ENCODE measurements at regions not wholly inside any gene's neighbourhood (a gene's known extent, or its start where the extent isn't known, plus 50 kb on each side); places are given as distances from the start of the nearest gene placed in this dataset.

DNA sequence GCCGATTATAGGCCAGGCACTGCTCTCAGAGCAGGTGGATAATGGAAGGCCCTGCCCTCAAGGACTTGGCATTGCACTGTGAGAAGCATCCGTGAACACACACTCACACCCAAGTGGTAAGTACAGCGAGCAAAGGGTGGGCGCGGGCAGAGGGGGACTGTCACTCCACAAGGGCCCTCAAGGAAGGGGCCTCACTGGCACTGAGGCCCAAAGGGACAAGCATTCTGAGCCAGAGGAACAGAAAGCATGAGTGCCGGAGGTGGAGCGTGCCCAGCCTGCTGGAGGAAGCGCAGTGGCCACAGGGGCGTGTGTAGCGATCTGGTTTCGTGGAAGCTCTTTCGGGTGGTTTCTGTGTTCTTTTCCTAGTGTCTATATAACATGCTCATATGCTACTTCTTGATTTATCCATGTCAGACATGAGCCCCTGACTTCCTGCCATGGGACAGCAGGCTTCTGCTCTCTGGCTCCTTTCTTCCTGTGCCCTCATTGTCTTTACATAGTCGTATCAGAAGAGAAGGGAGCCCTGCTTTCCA is 132.7 kb upstream of the ASB18 start:
- TF ChIP-seq, protein P1, sequence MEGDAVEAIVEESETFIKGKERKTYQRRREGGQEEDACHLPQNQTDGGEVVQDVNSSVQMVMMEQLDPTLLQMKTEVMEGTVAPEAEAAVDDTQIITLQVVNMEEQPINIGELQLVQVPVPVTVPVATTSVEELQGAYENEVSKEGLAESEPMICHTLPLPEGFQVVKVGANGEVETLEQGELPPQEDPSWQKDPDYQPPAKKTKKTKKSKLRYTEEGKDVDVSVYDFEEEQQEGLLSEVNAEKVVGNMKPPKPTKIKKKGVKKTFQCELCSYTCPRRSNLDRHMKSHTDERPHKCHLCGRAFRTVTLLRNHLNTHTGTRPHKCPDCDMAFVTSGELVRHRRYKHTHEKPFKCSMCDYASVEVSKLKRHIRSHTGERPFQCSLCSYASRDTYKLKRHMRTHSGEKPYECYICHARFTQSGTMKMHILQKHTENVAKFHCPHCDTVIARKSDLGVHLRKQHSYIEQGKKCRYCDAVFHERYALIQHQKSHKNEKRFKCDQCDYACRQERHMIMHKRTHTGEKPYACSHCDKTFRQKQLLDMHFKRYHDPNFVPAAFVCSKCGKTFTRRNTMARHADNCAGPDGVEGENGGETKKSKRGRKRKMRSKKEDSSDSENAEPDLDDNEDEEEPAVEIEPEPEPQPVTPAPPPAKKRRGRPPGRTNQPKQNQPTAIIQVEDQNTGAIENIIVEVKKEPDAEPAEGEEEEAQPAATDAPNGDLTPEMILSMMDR (IDR thresholded peaks at IDR 0.05; ENCODE audit: unreplicated experiment): no peak
- CTCF ChIA-PET: interaction anchor here (0.7 kb wide), 1 partner anchor 553 kb away, joined by 3 read pairs; no protein-coding TSS in a partner anchor
- intact Hi-C loops (cut with micrococcal nuclease; ENCODE audit: unreplicated experiment): no loop called here
- Mint-ChIP-seq H3K4me3 (ENCODE audit: low read depth, unreplicated experiment) (no peak overlapping the region), H3K4me1 (ENCODE audit: low read depth, unreplicated experiment) (no peaks in the 10 kb centered on the region), H3K9me3 (ENCODE audit: low read depth, unreplicated experiment) (no peaks in the 10 kb centered on the region), H3K27ac (ENCODE audit: unreplicated experiment) (no peak overlapping the region), H3K27me3 (ENCODE audit: unreplicated experiment) (peaks cover 44% of the 10 kb centered on the region), H3K36me3 (ENCODE audit: insufficient read depth, unreplicated experiment) (no peaks in the 10 kb centered on the region)
- no peak for DNase-seq
- no TSS peak for BruUV-seq (replicated peaks)

DNA sequence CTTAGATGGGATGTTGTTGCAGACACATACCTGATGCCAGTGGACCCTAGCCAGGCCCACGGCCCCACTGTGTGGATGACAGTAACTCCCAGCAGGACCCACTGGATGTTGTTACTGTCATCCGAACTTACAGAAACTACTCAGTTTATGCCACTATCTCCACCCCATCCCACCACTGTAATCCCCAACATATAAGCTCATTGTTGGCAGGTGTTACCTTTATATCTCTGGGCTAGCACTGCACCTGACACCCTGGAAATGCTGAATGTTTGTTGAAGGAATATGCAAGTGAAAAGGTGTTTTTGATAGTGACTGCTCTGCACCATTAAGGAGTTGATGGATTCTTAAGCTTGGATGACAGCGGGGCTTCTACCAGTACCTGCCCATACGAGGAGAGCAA is 133.5 kb upstream of the ASB18 start:
- CTCF ChIA-PET: no interaction called here
- Mint-ChIP-seq H3K36me3 (ENCODE audit: insufficient read depth, unreplicated experiment) (no peaks in the 10 kb centered on the region), H3K27me3 (ENCODE audit: unreplicated experiment) (peaks cover 44% of the 10 kb centered on the region), H3K4me1 (ENCODE audit: low read depth, unreplicated experiment) (no peaks in the 10 kb centered on the region), H3K4me3 (ENCODE audit: low read depth, unreplicated experiment) (no peak overlapping the region), H3K9me3 (ENCODE audit: low read depth, unreplicated experiment) (no peaks in the 10 kb centered on the region), H3K27ac (ENCODE audit: unreplicated experiment) (no peak overlapping the region)
- BruUV-seq (replicated peaks): no TSS peak
- intact Hi-C loops (cut with micrococcal nuclease; ENCODE audit: unreplicated experiment): no loop called here
- TF ChIP-seq, protein P1 (IDR thresholded peaks at IDR 0.05; ENCODE audit: unreplicated experiment): no peak
- DNase-seq: no peak

DNA sequence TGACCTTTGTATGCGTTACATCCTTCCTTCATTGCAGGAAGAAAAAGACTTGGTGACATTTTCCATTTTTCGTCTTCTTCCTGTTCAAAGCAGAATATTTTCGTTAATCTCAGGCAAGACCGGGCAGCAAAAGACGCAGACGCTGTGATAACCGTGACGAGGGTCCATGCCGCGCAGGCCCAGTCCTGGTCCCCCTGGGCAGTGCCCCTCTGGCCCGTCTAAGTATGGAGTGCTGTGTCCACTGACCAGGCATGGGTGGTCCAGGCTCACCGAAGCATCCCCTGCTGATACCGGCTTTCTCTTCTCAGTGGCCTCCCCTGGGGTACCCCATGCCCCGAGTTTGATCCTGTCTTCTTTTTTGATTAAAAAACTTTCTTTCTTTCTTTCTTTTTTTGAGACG is 135.2 kb upstream of the ASB18 start:
- BruUV-seq (replicated peaks): no TSS peak
- Mint-ChIP-seq H3K36me3 (ENCODE audit: insufficient read depth, unreplicated experiment) (no peaks in the 10 kb centered on the region), H3K27me3 (ENCODE audit: unreplicated experiment) (peaks cover 48% of the 10 kb centered on the region), H3K4me1 (ENCODE audit: low read depth, unreplicated experiment) (no peaks in the 10 kb centered on the region), H3K27ac (ENCODE audit: unreplicated experiment) (no peak overlapping the region), H3K9me3 (ENCODE audit: low read depth, unreplicated experiment) (no peaks in the 10 kb centered on the region), H3K4me3 (ENCODE audit: low read depth, unreplicated experiment) (no peak overlapping the region)
- CTCF ChIA-PET: no interaction called here
- intact Hi-C loops (cut with micrococcal nuclease; ENCODE audit: unreplicated experiment): no loop called here
- no peak for DNase-seq
- TF ChIP-seq, protein P1 (IDR thresholded peaks at IDR 0.05; ENCODE audit: unreplicated experiment): no peak

DNA sequence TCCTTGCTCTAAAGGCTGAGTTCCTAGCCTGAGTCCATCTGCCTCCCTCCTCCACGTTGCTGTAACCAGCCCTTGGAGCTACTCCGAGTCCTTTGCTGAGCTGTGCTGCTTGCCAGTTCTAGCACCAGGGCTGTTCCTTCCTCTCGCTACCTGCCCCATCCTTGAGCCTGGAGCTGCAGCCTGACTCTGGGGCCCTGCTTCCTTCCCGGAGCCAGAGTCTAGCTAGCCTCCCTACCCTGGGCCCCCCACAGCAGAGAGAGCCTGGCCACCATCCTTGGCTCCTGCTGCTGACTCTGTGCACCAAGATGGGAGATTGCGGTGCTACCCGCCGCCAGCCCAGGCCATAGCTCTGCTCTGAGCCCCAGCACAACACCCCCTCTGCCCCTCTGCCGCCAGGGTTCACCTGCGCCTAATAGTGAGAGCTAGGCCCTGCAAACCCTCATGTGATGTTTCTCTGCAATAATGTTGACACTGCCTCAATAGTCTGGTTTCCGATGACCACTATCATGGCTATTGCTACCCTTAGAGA is 135.9 kb upstream of the ASB18 start:
- DNase-seq: no peak
- Mint-ChIP-seq H3K4me3 (ENCODE audit: low read depth, unreplicated experiment) (no peak overlapping the region), H3K27ac (ENCODE audit: unreplicated experiment) (no peak overlapping the region), H3K4me1 (ENCODE audit: low read depth, unreplicated experiment) (no peaks in the 10 kb centered on the region), H3K9me3 (ENCODE audit: low read depth, unreplicated experiment) (no peaks in the 10 kb centered on the region), H3K27me3 (ENCODE audit: unreplicated experiment) (peaks cover 55% of the 10 kb centered on the region), H3K36me3 (ENCODE audit: insufficient read depth, unreplicated experiment) (no peaks in the 10 kb centered on the region)
- BruUV-seq (replicated peaks): no TSS peak
- TF ChIP-seq, protein P1 (IDR thresholded peaks at IDR 0.05; ENCODE audit: unreplicated experiment): no peak
- intact Hi-C loops (cut with micrococcal nuclease; ENCODE audit: unreplicated experiment): no loop called here
- CTCF ChIA-PET: no interaction called here

Data from Calu3 (cell line).